ENCODE measurements at regions not wholly inside any gene's neighbourhood (a gene's known extent, or its start where the extent isn't known, plus 50 kb on each side); places are given as distances from the start of the nearest gene placed in this dataset.

DNA sequence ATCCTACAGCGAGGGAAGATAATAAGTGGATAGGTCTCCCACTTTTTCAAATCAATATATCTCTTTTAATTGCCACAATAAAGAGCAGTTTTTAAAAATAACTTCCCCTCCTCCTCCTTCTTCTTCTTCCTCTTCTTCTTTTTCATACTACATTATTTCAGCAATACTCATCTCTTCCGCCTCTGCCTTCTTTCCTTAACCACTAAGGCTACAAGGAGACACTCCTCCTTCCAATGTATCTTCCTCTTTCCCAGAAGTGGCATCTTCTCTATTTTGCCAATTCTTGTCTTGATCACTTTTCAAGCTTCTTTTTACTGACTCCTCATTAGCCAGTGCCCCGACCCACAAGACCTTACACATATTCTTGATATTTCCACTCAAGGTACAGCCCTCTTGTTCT lies 546.6 kb upstream of the CHAC2 start:
- DNase-seq (ENCODE audit: low spot score) (no peak), ATAC-seq (ENCODE audit: insufficient number of reproducible peaks, low FRiP score, low read depth) (no peak)
- Histone ChIP-seq H3K27ac (no peak overlapping the region), H3K27me3 (replicated peaks; ENCODE audit: insufficient read depth) (no peaks in the 10 kb centered on the region), H3K9me3 (no peaks in the 10 kb centered on the region), H3K4me3 (no peak overlapping the region), H3K4me1 (ENCODE audit: control insufficient read depth in 1 of 2, low read depth in 2 of 2) (no peaks in the 10 kb centered on the region), H3K36me3 (no peaks in the 10 kb centered on the region)
- TF ChIP-seq, protein P1, sequence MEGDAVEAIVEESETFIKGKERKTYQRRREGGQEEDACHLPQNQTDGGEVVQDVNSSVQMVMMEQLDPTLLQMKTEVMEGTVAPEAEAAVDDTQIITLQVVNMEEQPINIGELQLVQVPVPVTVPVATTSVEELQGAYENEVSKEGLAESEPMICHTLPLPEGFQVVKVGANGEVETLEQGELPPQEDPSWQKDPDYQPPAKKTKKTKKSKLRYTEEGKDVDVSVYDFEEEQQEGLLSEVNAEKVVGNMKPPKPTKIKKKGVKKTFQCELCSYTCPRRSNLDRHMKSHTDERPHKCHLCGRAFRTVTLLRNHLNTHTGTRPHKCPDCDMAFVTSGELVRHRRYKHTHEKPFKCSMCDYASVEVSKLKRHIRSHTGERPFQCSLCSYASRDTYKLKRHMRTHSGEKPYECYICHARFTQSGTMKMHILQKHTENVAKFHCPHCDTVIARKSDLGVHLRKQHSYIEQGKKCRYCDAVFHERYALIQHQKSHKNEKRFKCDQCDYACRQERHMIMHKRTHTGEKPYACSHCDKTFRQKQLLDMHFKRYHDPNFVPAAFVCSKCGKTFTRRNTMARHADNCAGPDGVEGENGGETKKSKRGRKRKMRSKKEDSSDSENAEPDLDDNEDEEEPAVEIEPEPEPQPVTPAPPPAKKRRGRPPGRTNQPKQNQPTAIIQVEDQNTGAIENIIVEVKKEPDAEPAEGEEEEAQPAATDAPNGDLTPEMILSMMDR (IDR thresholded peaks at IDR 0.05), result no peak

DNA sequence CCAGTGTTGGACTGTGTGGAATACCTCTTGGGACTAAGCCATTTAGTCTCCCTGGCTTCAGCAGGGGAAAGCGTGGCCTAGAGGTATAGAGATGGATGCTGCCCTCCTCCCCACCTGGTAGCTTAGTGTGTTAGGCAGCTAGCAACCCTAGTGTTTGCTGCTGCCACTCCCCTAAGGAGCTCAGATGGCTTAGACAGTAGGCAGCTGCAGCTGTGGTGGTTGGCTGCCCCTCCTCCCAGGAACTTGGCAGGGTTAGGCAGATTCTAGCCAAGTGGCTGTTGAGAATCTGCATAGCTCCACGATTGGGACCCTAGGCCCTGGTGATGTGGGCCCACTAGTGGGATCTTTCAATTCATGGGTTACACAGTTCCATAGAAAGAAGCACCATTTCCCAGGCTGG lies 550.4 kb upstream of the CHAC2 start:
- Histone ChIP-seq H3K4me3 (no peak overlapping the region), H3K27me3 (replicated peaks; ENCODE audit: insufficient read depth) (no peaks in the 10 kb centered on the region), H3K36me3 (no peaks in the 10 kb centered on the region), H3K9me3 (no peaks in the 10 kb centered on the region), H3K27ac (no peak overlapping the region), H3K4me1 (ENCODE audit: control insufficient read depth in 1 of 2, low read depth in 2 of 2) (no peaks in the 10 kb centered on the region)
- TF ChIP-seq, protein P1 (IDR thresholded peaks at IDR 0.05), result no peak
- ATAC-seq (ENCODE audit: insufficient number of reproducible peaks, low FRiP score, low read depth), result no peak
- no peak for DNase-seq (ENCODE audit: low spot score)

DNA sequence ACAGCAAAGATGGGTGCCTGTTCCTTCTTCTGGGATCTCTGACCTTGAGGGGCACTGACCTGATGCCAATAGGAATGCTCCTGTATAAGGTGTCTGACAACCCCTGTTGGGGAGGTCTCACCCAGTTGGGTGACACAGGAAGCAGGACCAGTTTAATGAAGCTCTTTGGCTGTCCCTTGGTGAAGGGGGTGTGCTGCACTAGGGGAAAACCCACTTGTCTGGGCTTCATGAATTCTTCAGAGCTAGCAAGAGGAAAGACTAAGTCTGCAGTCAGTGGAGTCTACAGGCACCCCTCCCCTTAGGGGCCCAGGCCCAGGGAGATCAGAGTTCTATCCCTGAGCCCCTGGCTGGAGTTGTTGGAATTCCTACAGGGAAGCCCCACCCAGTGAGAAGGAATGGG lies 550.8 kb upstream of the CHAC2 start:
- Histone ChIP-seq H3K36me3 (no peaks in the 10 kb centered on the region), H3K4me1 (ENCODE audit: control insufficient read depth in 1 of 2, low read depth in 2 of 2) (no peaks in the 10 kb centered on the region), H3K27ac (no peak overlapping the region), H3K27me3 (replicated peaks; ENCODE audit: insufficient read depth) (no peaks in the 10 kb centered on the region), H3K9me3 (no peaks in the 10 kb centered on the region), H3K4me3 (no peak overlapping the region)
- ATAC-seq (ENCODE audit: insufficient number of reproducible peaks, low FRiP score, low read depth), result no peak
- TF ChIP-seq, protein P1 (IDR thresholded peaks at IDR 0.05), result no peak
- no peak for DNase-seq (ENCODE audit: low spot score)

DNA sequence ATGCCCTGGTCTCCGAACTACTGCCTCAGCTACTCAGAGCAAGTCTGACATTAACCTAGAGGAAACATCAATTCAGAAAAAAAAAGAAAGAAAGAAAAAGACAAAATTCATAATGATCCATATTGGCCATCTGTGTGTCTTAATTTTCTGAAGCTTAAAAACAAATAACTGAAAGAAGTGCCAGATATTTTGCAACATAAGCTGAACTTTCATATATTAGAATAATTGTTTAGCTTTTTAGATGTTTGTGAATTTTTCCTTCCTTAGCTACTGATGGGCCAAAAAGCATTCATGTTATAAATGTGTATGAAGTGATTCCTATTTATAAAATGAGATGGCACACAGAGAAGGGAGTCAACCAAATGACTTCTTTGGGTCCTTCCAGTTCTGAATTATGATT lies 555.0 kb upstream of the CHAC2 start:
- TF ChIP-seq, protein P1 (IDR thresholded peaks at IDR 0.05), result no peak
- no peaks in the 10 kb centered on the region for H3K9me3 ChIP-seq
- DNase-seq (ENCODE audit: low spot score), result no peak
- H3K27ac ChIP-seq, result no peak overlapping the region
- ATAC-seq (ENCODE audit: insufficient number of reproducible peaks, low FRiP score, low read depth), result no peak
- H3K4me3 ChIP-seq, result no peak overlapping the region
- H3K36me3 ChIP-seq, result no peaks in the 10 kb centered on the region
- no peaks in the 10 kb centered on the region for H3K4me1 ChIP-seq (ENCODE audit: control insufficient read depth in 1 of 2, low read depth in 2 of 2)
- no peaks in the 10 kb centered on the region for H3K27me3 ChIP-seq (replicated peaks; ENCODE audit: insufficient read depth)

DNA sequence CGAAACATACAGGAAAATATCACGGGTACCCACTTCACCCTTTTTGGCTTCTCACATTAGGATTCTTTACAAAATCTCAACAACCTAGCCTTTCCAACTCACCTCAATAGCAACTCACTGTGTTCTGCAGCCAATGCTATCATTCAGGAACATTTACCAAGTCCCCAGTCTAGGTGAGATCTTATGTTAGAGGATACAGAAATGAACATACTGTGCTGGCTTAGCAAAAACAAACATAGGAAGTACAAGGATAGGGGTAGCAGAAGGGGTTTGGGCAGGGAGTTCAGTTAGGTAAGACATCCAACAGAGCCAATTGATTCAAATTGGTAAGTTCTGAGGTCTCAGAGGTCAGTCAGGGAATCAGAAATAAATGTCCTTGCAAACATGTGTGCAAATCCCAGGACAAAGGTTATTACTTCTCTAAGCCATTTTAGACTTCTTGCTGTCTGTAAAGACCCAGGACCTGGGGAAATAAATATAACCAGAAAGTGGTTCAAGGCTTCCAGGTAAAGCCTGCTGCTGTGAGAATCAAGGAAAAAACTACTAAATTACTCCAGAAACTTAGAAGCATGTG lies 556.3 kb upstream of the CHAC2 start:
- Histone ChIP-seq H3K9me3 (no peaks in the 10 kb centered on the region), H3K27me3 (replicated peaks; ENCODE audit: insufficient read depth) (no peaks in the 10 kb centered on the region), H3K4me1 (ENCODE audit: control insufficient read depth in 1 of 2, low read depth in 2 of 2) (no peaks in the 10 kb centered on the region), H3K36me3 (no peaks in the 10 kb centered on the region), H3K4me3 (no peak overlapping the region), H3K27ac (no peak overlapping the region)
- ATAC-seq (ENCODE audit: insufficient number of reproducible peaks, low FRiP score, low read depth) (no peak), DNase-seq (ENCODE audit: low spot score) (no peak)
- TF ChIP-seq, protein P1 (IDR thresholded peaks at IDR 0.05), result no peak

All from thoracic aorta (tissue), 2 donors.